RCC 7860 (cell line): ENCODE measurements at regions not wholly inside any gene's neighbourhood (a gene's known extent, or its start where the extent isn't known, plus 50 kb on each side); places are given as distances from the start of the nearest gene placed in this dataset.
A peak's percentile ranks its signal among the peaks of the same experiment; 100 is the strongest.
"Not testable (repeated sequence)": the region's sequence is repeated elsewhere in the genome, so short reads cannot be mapped to it uniquely, and the experiment has no call there.

ENCODE experiments used
- DNase-seq: peaks from one replicate; pipeline ENCODE4 v3.0.0-alpha.2; 2015; ENCODE audit warnings: low spot score
- FAIRE-seq: peaks from 2 replicates; lab custom pipeline; 2012; peaks lifted over from hg19 to GRCh38; lab: Jason Lieb, UNC

DNA sequence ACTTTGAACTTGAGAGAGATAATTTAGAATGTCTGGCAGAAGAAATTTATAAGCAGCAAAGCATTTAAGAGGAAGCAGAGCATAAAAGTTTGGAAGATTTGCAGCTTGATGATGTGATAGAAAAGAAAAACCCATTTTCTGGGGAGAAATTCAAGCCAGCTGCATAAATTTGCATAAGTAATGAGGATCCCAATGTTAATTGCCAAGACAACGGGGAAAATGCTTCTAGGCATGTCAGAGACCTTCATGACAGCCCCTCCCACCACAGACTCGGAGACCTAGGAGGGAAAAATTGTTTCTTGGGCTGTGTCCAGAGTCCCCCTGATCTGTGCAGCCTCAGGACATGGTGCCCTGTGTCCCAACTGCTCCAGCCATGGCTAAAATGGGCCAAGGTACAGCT is 263.6 kb upstream of the POT1 start:
- DNase-seq (no peak), FAIRE-seq (no peak)

DNA sequence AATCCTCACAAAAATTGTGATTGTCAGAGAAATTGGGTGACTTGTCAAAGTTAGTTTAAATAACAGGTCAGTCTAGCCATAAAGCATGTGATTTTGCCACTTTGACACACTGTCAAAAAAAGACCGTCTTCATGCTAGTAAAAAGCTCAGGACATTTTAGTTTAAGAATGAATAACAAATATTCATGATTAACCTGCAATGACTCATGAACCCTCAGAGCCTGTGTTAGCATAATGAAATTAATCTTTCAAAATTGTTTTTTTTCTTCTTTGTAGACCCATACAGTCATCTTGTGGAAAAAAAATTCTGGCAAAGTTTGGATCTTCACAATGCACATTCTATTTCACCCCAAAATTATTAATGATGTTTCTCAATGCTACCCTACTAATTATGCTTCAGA is 255.2 kb upstream of the POT1 start:
- DNase-seq (no peak), FAIRE-seq (no peak)

DNA sequence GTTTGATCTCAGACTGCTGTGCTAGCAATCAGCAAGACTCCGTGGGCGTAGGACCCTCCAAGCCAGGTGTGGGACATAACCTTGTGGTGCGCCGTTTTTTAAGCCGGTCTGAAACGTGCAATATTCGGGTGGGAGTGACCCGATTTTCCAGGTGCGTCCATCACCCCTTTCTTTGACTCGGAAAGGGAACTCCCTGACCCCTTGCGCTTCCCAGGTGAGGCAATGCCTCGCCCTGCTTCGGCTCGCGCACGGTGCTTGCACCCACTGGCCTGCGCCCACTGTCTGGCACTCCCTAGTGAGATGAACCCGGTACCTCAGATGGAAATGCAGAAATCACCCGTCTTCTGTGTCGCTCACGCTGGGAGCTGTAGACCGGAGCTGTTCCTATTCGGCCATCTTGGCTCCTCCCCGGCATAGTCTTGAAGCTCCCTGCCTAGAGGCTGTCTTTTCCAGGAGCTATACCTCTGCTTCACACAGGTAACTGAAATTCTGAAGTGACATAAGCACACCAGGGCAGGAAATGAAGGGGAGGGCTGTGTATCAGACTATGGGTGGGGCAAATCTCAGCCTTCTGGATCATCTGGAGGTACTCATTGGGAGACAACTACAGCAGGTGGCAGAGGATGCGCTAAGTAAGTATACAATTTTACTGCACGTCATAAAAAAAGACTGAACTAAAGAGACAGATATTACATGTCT is 252.1 kb upstream of the POT1 start:
- not testable (repeated sequence) for DNase-seq, FAIRE-seq

DNA sequence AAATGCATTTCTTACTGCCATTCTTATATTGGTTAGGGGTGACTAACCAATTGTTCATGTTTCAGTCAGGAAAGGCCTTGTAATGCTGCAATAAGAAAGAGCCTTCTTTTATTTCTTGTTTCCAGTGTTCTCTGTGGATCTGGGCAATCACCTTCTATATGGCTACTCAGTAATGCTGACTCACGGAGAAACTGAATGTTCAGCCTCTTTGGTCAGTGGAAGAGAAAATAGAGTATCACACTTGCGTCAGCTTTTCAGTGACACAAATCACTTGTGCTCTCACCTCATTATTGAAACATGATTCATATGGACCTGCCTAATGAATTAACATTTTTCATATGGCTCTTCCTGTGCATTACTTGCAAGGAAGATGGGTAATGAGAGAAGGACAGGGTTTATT is 243.9 kb upstream of the POT1 start:
- no peak for FAIRE-seq

DNA sequence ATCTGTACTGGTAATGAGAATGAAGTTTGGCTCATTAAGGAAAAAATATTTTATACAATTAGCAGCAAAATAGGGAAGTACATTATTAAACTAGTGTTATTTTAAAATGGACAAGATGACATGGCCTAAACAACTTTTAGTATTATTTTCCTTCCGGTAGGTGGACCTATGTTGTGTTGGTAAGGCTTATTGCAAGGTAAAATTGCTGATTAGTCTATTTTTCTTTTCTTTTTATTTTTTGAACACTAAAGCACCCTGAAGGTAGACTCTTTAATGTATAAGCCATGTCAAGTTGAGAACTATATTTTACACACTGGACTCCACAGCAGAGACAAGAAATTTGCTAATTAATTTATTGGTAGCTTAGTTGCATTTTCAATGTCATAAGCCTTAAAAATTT is 239.5 kb upstream of the POT1 start:
- FAIRE-seq, result no peak
- DNase-seq, result no peak

More for the DNA sequence above, 243.9 kb upstream of the POT1 start:
- peak; percentile 14 for DNase-seq

DNA sequence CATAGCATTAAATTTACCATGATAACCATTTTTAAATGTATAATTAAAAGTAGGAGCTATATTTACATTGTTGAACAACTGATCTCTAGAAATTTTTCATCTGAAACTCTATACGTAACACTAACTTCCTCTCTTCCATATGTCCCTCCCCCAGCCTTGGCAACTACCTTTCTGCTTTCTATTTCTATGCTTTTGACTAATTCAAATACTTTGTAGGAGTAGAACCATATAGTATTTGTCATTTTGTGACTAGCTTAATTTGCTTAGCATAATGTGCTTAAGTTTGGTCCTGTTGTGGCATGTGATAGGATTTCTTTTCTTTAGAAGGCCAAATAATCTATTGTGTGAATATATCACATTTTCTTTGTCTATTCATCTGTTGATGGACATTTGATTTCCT is 225.3 kb upstream of the POT1 start:
- FAIRE-seq (no peak), DNase-seq (no peak)

DNA sequence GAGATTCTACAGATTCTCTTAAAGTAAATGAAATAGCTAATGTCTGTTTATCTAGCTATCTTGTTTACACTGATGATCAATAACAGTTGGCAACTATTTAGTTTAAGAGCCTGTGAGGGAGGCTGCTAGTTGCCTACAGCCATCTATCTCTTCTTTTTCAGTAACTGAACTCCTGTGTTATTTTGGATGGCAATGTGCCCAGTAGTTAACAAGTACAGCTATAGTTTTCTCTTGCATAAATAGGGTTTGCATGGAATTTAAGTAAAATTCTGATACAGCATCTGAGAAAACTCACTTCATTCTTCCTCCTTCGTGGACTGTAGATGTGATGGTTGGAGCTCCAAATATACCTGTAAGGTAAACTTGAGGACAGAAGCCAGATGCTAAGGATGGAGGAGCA is 219.5 kb upstream of the POT1 start:
- DNase-seq (no peak), FAIRE-seq (no peak)

DNA sequence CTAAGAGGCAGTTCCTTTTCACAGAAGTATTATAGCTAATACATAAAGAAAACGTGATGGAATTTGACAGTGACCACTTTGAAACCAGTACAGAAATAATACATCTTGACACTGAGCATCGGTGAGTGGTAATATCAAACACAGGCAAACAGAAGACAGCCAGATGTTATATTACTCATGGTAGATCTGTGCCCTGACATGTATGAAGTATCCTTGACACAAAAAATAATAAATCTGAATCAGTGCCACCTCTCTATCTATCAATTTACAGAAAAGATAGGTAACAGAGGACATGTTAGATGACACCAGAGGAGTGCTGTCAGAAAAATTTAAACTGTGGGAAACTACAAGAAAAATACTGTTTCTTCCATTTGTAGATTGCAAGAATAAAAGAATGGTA is 217.4 kb upstream of the POT1 start:
- DNase-seq (no peak), FAIRE-seq (no peak)

DNA sequence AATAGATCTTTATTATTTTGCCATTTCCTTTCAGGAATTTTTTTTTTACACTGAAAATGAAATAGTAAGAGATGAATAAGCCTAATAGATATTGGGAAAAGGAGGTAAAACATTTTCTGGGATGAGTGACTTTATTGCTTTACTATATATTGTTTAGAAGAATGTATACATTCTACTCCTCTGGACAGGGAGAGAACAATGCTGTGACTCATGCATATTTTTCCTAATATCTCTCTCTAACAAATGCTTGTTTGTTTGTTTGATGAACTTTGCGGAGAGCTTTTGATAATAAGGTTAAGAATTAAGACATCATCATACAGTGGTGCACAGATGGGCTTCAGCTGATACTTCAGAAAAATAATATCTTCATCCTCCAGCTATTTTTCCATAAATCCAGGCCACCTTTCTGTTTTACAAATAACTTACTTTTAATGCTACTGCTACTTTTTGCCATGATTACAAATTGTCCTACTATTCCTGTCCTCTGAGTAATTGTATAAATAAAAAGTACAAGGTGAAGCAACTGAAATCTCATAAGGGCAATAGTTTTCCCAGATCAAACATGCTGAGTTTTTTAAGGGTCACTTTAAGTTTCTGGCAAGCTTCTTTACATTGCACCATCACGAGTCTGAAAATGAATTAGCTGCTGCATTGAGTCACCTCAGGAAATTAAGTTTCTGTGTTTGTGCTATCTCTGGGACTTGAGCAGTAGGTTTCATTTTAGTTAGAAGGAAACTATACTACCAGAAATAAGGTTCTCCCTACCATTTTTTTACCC is 207.3 kb upstream of the POT1 start:
- DNase-seq (no peak), FAIRE-seq (no peak)

DNA sequence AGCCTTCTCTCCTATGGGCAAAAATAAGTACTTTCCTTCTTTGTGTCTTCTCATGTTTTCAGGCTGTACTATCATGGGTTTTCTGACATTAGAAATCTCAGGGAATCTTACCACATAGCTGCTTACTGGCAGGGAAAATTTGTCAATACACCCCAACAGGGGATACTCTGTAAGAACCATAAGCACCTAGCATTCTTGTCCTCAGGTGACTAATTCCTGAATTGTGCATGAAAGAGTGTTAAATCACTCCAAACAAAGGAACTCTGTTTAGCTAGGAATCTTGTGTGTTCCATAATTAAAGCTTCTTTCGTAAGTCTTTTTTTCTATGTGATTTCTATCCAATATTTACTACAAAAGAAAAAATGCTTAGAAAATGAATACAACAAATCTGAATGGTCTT is 206.7 kb upstream of the POT1 start:
- FAIRE-seq, result no peak
- DNase-seq, result no peak

DNA sequence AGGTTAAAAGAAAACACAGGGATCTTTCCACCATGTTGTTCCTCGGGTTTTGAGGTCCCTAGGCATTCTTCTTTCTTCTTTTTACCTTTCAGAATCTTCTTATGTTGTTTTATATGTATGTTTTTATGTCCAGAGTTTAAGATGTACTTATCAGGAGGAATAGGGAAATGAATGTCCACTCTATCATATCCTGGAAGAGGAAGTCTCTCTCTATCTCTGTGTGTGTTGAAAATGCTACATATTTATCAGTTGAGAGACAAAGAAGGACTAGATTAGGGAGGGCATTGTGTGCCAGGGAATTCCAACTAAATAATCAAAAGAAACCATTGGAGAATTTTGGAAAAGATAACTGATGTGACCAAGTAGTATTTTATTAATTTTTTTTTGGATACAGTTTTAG is 200.5 kb upstream of the POT1 start:
- DNase-seq (no peak), FAIRE-seq (no peak)

DNA sequence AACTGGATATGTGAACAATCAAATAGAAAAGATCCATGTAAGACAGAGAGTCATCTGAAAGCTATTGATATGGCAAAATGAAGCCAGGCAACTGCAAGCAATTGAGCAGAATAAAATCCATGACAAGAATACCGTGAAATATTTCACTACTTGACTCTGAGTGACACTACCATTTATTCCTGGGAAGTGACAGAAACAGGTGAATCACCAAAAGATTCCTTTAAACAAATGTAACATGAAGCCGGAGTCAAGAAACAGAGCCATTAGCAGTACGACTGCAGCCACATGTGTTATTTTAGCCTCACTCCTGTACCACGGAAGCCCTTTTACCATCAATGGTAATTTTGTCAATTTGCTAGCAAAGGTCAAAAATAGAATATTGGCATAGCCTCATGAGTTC is 197.7 kb upstream of the POT1 start:
- DNase-seq (no peak), FAIRE-seq (no peak)

DNA sequence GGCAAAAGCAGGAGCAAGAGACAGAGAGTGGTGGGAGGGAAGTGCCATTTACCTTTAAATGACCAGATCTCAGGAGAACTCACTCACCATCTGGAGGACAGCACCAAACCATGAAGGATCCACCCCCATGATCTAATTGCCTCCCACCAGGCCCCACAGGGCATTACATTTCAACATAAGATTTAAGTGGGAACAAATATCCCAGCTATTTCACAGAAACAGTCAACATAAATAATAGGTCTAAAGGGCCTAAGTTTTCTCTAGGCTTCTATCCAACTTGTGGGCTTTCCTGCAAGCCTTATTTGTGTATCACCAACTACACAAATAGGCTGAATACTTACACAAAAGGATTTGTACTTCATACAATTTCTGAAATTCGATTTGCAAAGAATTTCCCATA is 196.8 kb upstream of the POT1 start:
- DNase-seq (no peak), FAIRE-seq (no peak)

DNA sequence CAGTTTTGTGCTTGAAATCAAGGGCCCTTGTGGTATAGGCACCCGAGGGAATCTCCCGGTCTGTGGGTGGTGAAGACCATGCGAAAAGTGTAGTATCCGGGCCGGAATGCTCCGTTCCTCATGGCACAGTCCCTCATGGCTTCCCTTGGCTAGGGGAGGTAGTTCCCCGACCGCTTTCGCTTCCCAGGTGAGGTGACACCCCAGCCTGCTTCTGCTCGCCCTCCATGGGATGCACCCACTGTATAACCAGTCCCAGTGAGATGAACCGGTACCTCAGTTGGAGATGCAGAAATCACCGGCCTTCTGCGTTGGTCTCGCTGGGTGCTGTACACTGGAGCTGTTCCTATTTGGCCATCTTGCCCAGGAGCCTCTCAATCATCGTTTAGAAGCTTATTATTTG is 195.7 kb upstream of the POT1 start:
- no peak for DNase-seq
- FAIRE-seq, result no peak

DNA sequence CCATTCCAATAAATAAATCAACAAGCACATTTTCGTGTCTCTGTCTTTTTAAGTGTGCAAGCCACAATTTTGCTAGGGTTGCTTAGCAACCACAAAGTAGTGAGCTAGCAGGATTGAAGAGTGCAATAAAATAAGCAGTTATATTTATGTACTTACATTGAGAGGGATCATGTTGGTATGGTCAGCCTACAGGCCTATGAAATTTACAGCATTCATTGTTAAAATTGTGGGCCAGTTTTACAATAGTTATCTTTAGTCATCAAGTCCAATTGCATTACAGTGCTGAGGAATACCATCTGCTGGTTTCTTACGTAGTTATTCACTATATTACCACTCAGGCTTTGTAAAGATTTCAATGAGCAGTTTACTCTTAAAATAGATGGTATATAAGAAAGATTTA is 192.5 kb upstream of the POT1 start:
- FAIRE-seq (no peak), DNase-seq (no peak)

DNA sequence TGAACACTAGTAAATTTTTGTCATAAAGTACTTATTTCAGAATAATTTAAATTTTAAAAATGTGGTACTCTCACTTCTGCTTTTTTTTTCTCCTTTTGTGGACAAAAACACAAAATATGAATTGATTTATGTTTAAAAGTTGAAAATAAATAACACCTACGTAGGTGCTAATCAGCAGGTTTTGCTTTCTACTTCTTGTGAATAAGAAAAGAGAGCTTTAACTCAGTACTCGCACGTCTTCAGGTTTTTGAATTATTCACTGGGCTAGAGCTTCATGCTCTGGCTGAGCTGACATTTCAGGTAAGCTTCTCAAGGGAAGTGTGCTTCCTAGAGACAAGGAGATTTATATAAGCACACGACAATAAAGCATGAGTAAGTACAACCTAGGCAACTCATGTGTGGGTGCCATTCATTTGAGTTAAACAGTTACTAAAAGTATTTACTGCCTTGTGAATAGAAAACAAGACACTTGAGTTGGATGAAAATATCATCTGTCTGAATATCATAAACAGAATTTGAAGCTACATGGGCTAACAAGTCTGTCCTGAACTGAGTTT is 190.0 kb upstream of the POT1 start:
- FAIRE-seq, result peak; percentile 14
- no peak for DNase-seq

DNA sequence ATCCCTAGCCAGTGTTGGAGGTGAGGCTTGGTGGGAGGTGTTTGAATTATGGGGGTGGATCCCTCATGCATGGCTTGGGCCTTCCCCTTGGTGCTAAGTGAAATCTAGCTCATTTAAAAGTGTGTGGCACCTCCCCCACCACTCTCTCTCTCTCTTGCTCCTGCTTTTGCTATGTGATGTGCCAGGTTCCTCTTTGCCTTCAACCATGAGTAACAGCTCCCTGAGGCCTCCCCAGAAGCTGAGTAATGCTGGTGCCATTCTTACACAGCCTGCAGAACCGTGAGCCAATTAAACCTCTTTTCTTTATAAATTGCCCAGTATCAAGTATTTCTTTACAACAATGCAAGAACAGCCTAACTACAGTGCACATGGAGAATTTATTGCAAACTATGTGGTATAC is 188.8 kb upstream of the POT1 start:
- DNase-seq, result no peak
- no peak for FAIRE-seq

DNA sequence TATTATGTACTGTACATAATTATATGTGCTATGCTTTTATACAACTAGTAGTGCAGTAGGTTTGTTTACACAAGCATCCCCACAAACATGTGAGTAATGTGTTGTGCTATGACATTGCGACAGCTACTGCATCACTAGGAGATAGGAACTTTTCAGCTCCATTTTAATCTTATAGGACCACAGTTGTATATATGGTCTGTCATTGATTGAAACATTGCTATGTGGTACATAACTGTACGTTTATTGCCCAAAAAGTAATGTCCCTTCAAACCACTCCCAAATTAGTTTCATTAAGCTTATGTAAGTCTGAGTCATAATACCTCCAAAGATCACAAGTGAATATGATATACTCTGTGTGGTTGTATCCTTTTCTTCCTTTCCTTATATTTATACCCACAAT is 183.2 kb upstream of the POT1 start:
- FAIRE-seq (no peak), DNase-seq (no peak)

DNA sequence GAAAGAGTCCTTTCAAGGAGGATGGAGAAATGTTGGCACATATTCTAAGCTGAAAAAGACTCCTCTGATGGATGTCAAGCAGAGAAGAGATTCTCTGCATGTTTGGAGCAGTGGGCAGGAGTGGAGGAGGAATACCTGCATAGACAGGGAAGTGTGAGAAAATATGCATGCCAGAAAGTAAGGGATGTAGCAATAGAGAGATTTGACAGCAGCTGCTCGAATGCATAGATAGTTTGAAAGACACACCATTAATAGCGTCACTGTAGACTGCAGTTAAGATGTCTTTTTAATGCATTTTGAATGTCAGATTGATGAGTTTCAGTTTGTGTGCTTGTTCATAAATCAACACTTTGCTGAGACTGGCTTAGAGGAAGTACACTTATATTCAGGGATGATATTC is 169.9 kb upstream of the POT1 start:
- FAIRE-seq, result no peak
- DNase-seq, result no peak

DNA sequence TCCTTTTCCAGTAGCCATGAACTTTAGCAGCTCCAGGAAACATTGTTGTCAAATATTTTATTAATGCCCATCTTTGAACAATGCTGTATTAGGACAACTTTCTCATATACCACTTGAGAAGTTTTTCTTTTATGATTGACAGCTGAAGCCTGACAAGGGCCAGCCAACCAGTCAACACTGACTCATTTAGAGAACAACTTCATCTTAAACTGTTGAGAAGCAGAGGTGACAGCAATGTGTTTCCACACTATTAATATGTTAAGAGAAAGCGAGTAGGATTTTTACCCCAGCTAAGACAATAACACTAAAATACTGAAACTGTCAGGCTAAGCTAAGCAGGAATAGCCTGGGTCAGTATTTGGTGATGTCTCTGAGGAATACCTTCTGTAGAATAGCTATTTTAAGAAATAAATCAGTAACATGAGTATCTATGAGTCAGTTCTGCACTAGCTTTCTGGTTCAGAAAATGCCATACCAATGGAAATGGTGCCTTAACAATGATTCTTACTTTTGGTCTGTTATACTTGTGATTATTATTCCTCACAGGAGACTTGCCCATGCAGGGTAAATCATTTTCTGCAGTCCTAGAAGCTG is 168.8 kb upstream of the POT1 start:
- no peak for FAIRE-seq
- no peak for DNase-seq

DNA sequence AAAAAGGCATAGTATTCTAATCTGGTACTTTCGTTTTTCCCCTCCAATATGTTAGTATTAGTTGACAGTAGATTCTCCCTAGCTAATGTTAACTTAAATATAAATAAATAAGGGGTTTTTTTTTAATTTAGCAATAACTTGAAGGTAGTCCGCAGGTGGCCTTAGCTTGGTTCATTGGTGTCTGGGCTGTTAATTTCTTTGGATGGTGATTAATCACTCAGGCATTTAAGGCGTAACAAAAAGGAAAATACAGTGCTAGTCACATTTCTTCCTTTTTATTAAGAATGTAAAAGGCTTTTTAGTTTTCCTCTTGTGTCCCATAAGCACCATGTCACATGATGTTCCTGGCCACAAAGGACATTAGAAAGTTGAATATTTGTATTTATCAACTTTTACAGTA is 161.0 kb upstream of the POT1 start:
- DNase-seq, result no peak
- FAIRE-seq, result no peak

DNA sequence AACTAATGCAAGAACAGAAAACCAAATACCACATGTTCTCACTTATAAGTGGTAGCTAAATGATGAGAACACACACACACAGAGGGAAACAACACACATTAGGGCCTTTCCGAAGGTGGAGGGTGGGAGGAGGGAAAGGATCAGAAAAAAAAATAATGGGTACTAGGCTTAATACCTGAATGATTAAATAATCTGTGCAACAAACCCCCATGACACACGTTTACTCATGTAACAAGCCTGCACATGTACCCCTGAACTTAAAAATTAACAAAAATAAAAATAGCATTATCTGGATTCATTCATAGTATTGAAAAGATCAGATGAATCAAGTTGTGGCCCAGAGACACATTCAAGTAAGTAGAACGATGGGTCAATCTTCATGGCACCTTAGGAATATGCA is 159.5 kb upstream of the POT1 start:
- DNase-seq (no peak), FAIRE-seq (no peak)
